ENCODE measurements at regions not wholly inside any gene's neighbourhood (a gene's known extent, or its start where the extent isn't known, plus 50 kb on each side); places are given as distances from the start of the nearest gene placed in this dataset.

- TF ChIP-seq CTCF (IDR thresholded peaks at IDR 0.05; ENCODE audit: poor library complexity, severe bottlenecking) (no peak), EP300 (conservative IDR thresholded peaks at IDR 0.05; ENCODE audit: poor library complexity, severe bottlenecking) (no peak), REST (IDR thresholded peaks at IDR 0.05; ENCODE audit: borderline replicate concordance) (no peak), EZH2 (IDR thresholded peaks at IDR 0.05; ENCODE audit: borderline replicate concordance, insufficient read depth, low read length, poor library complexity, severe bottlenecking) (no peak)
Observed at GRCh38 chr14:84987042-84987441, 542.9 kb upstream of the FLRT2 start.
